Keratinocyte (primary cell): ENCODE measurements at regions not wholly inside any gene's neighbourhood (a gene's known extent, or its start where the extent isn't known, plus 50 kb on each side); places are given as distances from the start of the nearest gene placed in this dataset.

Experiments
- DNase-seq: peaks from one replicate; pipeline ENCODE4 v3.0.0-alpha.2; 2011; ENCODE audit warnings: low read depth, missing footprints, low spot score
- FAIRE-seq: peaks from 2 replicates; lab custom pipeline; 2011; peaks lifted over from hg19 to GRCh38; lab: Jason Lieb, UNC
- H2AFZ ChIP-seq: 2 replicates; pipeline ENCODE4 v1.6.0; 2012; ENCODE audit warnings: low read length, control low read depth, inconsistent platforms; ENCODE audit not compliant: control insufficient read depth
- H3K27ac ChIP-seq: 2 replicates; pipeline ENCODE4 v1.5.1; 2011; ENCODE audit warnings: low read length; ENCODE audit not compliant: control insufficient read depth, insufficient read depth
- H3K27me3 ChIP-seq: 3 replicates; pipeline ENCODE4 v1.6.0; 2011; ENCODE audit warnings: low read length; ENCODE audit not compliant: control insufficient read depth, insufficient read depth; ENCODE audit errors: extremely low read depth
- H3K36me3 ChIP-seq, 2 experiments: 2 replicates in 1 of 2; 3 replicates in 1 of 2; pipeline ENCODE4 v1.5.1; 2011; ENCODE audit warnings: low read length in 2 of 2, mild to moderate bottlenecking in 1 of 2; ENCODE audit not compliant: control insufficient read depth in 2 of 2, insufficient read depth in 2 of 2; ENCODE audit errors: extremely low read depth in 1 of 2
- H3K4me1 ChIP-seq: 3 replicates; pipeline ENCODE4 v1.5.1; 2011; ENCODE audit warnings: low read length; ENCODE audit not compliant: control insufficient read depth, insufficient read depth; ENCODE audit errors: extremely low read depth
- H3K4me2 ChIP-seq: 3 replicates; pipeline ENCODE4 v1.6.0; 2011; ENCODE audit warnings: low read depth, low read length; ENCODE audit not compliant: control insufficient read depth, insufficient read depth; ENCODE audit errors: extremely low read depth
- H3K4me3 ChIP-seq, 3 experiments: fragments of 200-600 bp in 1 of 3; sonication (generic) in 1 of 3; 2 replicates in 2 of 3; 3 replicates in 1 of 3; pipeline ENCODE4 v1.5.1; 2011 to 2016; ENCODE audit warnings: low read length in 3 of 3, mild to moderate bottlenecking in 3 of 3, control low read depth in 2 of 3, inconsistent platforms in 1 of 3, low read depth in 1 of 3, mixed read lengths in 1 of 3, mixed run types in 1 of 3, moderate library complexity in 1 of 3; ENCODE audit not compliant: control insufficient read depth in 2 of 3, insufficient read depth in 2 of 3; ENCODE audit errors: extremely low read depth in 1 of 3
- H3K79me2 ChIP-seq: 2 replicates; pipeline ENCODE4 v1.6.0; 2012; ENCODE audit warnings: low read length; ENCODE audit not compliant: control insufficient read depth, insufficient read depth
- H3K9ac ChIP-seq: 3 replicates; pipeline ENCODE4 v1.6.0; 2011; ENCODE audit warnings: low read length; ENCODE audit not compliant: control insufficient read depth, insufficient read depth; ENCODE audit errors: extremely low read depth
- H3K9me1 ChIP-seq: 3 replicates; pipeline ENCODE4 v1.6.0; 2011; ENCODE audit warnings: low read length; ENCODE audit not compliant: control insufficient read depth, insufficient read depth; ENCODE audit errors: extremely low read depth
- H3K9me3 ChIP-seq: 2 replicates; pipeline ENCODE4 v1.5.1; 2012; ENCODE audit warnings: low read depth, low read length; ENCODE audit not compliant: control insufficient read depth
- H4K20me1 ChIP-seq: 3 replicates; pipeline ENCODE4 v1.6.0; 2011; ENCODE audit warnings: low read length; ENCODE audit not compliant: control insufficient read depth, insufficient read depth; ENCODE audit errors: extremely low read depth
- CTCF ChIP-seq, 3 experiments: IDR thresholded peaks in 1 of 3; conservative IDR thresholded peaks in 1 of 3; optimal IDR thresholded peaks in 1 of 3; 2 replicates in 2 of 3; 3 replicates in 1 of 3; pipeline versions ENCODE3 to v1.5.1; 2011; ENCODE audit warnings: low read length in 3 of 3, mild to moderate bottlenecking in 3 of 3, moderate library complexity in 2 of 3, control low read depth in 1 of 3, inconsistent platforms in 1 of 3; ENCODE audit not compliant: insufficient read depth in 2 of 3; ENCODE audit errors: extremely low read depth in 1 of 3
- EZH2 ChIP-seq: IDR thresholded peaks from one replicate; pipeline ENCODE4 v1.6.1; 2012; ENCODE audit warnings: inconsistent platforms, mild to moderate bottlenecking, low read length, moderate library complexity
- dilution Hi-C: fragments of 300-500 bp; cut with MboI; formaldehyde crosslinking; loops from one replicate; pipeline ENCODE4 v1.7.0; 2020; ENCODE audit warnings: low sequenced_read_pairs; ENCODE audit not compliant: extremely low pct_ligation_motif_present

GRCh38 chr12:118548887-118549509 lies 172.6 kb downstream of the SUDS3 start:
- H2AFZ ChIP-seq: no peak overlapping the region
- no peak overlapping the region for H3K4me3 ChIP-seq
- no peak overlapping the region for H3K4me2 ChIP-seq
- no peaks in the 10 kb centered on the region for H3K9me3 ChIP-seq
- H3K9ac ChIP-seq: no peak overlapping the region
- no peaks in the 10 kb centered on the region for H3K4me1 ChIP-seq
- TF ChIP-seq CTCF (optimal IDR thresholded peaks at IDR 0.05 in 1 of 3, IDR thresholded peaks at IDR 0.05 in 1 of 3, conservative IDR thresholded peaks at IDR 0.05 in 1 of 3; ENCODE audit: extremely low read depth in 1 of 3, insufficient read depth in 2 of 3, low read length in 3 of 3) (no peak), EZH2 (no peak)
- FAIRE-seq (no peak), DNase-seq (no peak)
- H3K27me3 ChIP-seq: no peaks in the 10 kb centered on the region
- H3K79me2 ChIP-seq: no peaks in the 10 kb centered on the region
- no peaks in the 10 kb centered on the region for H4K20me1 ChIP-seq
- no peaks in the 10 kb centered on the region for H3K36me3 ChIP-seq
- no peaks in the 10 kb centered on the region for H3K9me1 ChIP-seq
- dilution Hi-C loops: no loop called here
- no peak overlapping the region for H3K27ac ChIP-seq

- Histone ChIP-seq H3K4me1 (no peaks in the 10 kb centered on the region), H3K4me3 (no peak overlapping the region), H3K27me3 (no peaks in the 10 kb centered on the region), H4K20me1 (no peaks in the 10 kb centered on the region), H3K36me3 (no peaks in the 10 kb centered on the region), H3K27ac (no peak overlapping the region), H3K79me2 (no peaks in the 10 kb centered on the region), H3K9ac (no peak overlapping the region), H3K4me2 (no peak overlapping the region), H3K9me1 (no peaks in the 10 kb centered on the region), H3K9me3 (no peaks in the 10 kb centered on the region), H2AFZ (no peak overlapping the region)
- no peak for DNase-seq
- dilution Hi-C loops: no loop called here
- FAIRE-seq: no peak
- TF ChIP-seq EZH2: no peak
- no peak for TF ChIP-seq CTCF (optimal IDR thresholded peaks at IDR 0.05 in 1 of 3, IDR thresholded peaks at IDR 0.05 in 1 of 3, conservative IDR thresholded peaks at IDR 0.05 in 1 of 3; ENCODE audit: extremely low read depth in 1 of 3, insufficient read depth in 2 of 3, low read length in 3 of 3)
Observed at GRCh38 chr12:118549510-118549980, 173.2 kb downstream of the SUDS3 start.
